GM12878 (cell line): ENCODE measurements at regions not wholly inside any gene's neighbourhood (a gene's known extent, or its start where the extent isn't known, plus 50 kb on each side); places are given as distances from the start of the nearest gene placed in this dataset.

Source experiments
- NFIC ChIP-seq: IDR thresholded peaks from 2 replicates; pipeline ENCODE4 v1.6.1; 2012; ENCODE audit warnings: low read depth, mild to moderate bottlenecking, inconsistent platforms, low read length, moderate library complexity
- POLR2A ChIP-seq: IDR thresholded peaks from 2 replicates; pipeline ENCODE4 v1.6.1; 2011; ENCODE audit warnings: low read depth, mild to moderate bottlenecking, low read length
- RCOR1 ChIP-seq: conservative IDR thresholded peaks from 2 replicates; pipeline ENCODE4 v1.6.1; 2012; ENCODE audit warnings: low read depth, low read length, improper control_type of control experiment
- RFX5 ChIP-seq: IDR thresholded peaks from 2 replicates; pipeline ENCODE4 v1.6.1; 2011; ENCODE audit warnings: low read depth, low read length, improper control_type of control experiment
- ZNF274 ChIP-seq: IDR thresholded peaks from one replicate; pipeline ENCODE4 v1.8.0; 2011; ENCODE audit not compliant: insufficient read length, insufficient read depth
- TF ChIP-seq, protein P1 (sequence below): IDR thresholded peaks from 2 replicates; pipeline ENCODE4 v1.6.1; 2012; ENCODE audit warnings: mild to moderate bottlenecking, low read depth, low read length

DNA sequence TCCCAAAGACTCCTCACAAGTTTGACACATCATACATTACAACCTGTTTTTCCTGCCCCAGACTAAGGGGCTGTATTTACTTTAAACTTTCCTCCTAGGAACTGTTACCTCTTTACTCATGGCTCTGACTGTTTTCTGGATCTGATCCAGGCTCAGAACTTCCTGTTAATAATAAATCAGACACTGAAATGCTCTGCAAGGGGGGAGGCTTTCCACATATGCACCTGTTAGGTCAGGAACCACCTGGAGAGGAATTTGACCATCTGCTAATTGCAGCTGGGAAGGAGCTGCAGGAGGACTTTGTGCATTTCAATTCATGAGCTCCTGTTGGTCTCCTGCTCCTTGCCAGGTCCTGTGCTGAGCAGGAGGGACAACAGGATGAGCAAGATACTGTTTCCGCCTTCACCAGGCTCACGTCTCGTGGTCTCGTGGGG, 476.9 kb upstream of the CDH5 start:
- TF ChIP-seq NFIC (no peak), RFX5 (no peak), RCOR1 (no peak), POLR2A (no peak), ZNF274 (no peak)
- TF ChIP-seq, protein P1, sequence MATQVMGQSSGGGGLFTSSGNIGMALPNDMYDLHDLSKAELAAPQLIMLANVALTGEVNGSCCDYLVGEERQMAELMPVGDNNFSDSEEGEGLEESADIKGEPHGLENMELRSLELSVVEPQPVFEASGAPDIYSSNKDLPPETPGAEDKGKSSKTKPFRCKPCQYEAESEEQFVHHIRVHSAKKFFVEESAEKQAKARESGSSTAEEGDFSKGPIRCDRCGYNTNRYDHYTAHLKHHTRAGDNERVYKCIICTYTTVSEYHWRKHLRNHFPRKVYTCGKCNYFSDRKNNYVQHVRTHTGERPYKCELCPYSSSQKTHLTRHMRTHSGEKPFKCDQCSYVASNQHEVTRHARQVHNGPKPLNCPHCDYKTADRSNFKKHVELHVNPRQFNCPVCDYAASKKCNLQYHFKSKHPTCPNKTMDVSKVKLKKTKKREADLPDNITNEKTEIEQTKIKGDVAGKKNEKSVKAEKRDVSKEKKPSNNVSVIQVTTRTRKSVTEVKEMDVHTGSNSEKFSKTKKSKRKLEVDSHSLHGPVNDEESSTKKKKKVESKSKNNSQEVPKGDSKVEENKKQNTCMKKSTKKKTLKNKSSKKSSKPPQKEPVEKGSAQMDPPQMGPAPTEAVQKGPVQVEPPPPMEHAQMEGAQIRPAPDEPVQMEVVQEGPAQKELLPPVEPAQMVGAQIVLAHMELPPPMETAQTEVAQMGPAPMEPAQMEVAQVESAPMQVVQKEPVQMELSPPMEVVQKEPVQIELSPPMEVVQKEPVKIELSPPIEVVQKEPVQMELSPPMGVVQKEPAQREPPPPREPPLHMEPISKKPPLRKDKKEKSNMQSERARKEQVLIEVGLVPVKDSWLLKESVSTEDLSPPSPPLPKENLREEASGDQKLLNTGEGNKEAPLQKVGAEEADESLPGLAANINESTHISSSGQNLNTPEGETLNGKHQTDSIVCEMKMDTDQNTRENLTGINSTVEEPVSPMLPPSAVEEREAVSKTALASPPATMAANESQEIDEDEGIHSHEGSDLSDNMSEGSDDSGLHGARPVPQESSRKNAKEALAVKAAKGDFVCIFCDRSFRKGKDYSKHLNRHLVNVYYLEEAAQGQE = no peak
